HepG2 (cell line): ENCODE measurements at regions not wholly inside any gene's neighbourhood (a gene's known extent, or its start where the extent isn't known, plus 50 kb on each side); places are given as distances from the start of the nearest gene placed in this dataset.
A peak's percentile ranks its signal among the peaks of the same experiment; 100 is the strongest.

Source experiments
- ATAC-seq: fragments of 200-7000 bp; cut with Tn5 transposase; 3 replicates; pipeline ENCODE4 v1.9.1; 2020; ENCODE audit warnings: mild to moderate bottlenecking, moderate library complexity
- BruUV-seq: library from RNA; stranded (reverse); fragments of 400-500 nt; replicated peaks from 2 replicates; lab custom pipeline; 2021; lab: Mats Ljungman, UMichigan
- CTCF ChIA-PET: fragments of 300-600 bp; formaldehyde crosslinking; extraction: SDS; loops from one replicate; lab custom pipeline; 2021; ENCODE audit warnings: low total read pairs, inconsistent platforms, low intra/inter-chr PET ratio; lab: Yijun Ruan, JAX
- POLR2A ChIA-PET: fragments of 350-600 bp; sonication (Branson Sonifier 250); formaldehyde crosslinking; loops from one replicate; lab custom pipeline; 2020; ENCODE audit warnings: antibody characterized with exemption, inconsistent platforms; lab: Yijun Ruan, JAX
- DNase-seq: peaks from one replicate; pipeline ENCODE4 v3.0.0-alpha.2; 2015; ENCODE audit warnings: low spot score
- FAIRE-seq: peaks from 3 replicates; lab custom pipeline; 2011; peaks lifted over from hg19 to GRCh38; lab: Jason Lieb, UNC
- H2AFZ ChIP-seq: one replicate; pipeline ENCODE4 v1.6.1; 2011; ENCODE audit warnings: low read length, inconsistent platforms
- H3K27ac ChIP-seq: fragments of 300-600 bp; 3 replicates; pipeline ENCODE4 v1.8.0; 2011; ENCODE audit warnings: mixed run types, mild to moderate bottlenecking, mixed read lengths, low read length, inconsistent platforms; ENCODE audit not compliant: insufficient read depth; ENCODE audit errors: extremely low read length
- H3K27me3 ChIP-seq, 2 experiments: fragments of 200-600 bp in 1 of 2; 2 replicates in 1 of 2; 3 replicates in 1 of 2; pipeline versions ENCODE4 v1.6.0 to v1.8.0; 2011; ENCODE audit warnings: low read length in 2 of 2, mild to moderate bottlenecking in 2 of 2, moderate library complexity in 2 of 2, inconsistent platforms in 1 of 2; ENCODE audit not compliant: insufficient read depth in 2 of 2, control insufficient read depth in 1 of 2
- H3K36me3 ChIP-seq, 2 experiments: fragments of 200-600 bp in 1 of 2; replicated peaks in 1 of 2; 2 replicates in 1 of 2; 3 replicates in 1 of 2; pipeline versions ENCODE4 v1.5.1 to v1.8.0; 2011; ENCODE audit warnings: low read length in 2 of 2, inconsistent platforms in 1 of 2; ENCODE audit not compliant: insufficient read depth in 2 of 2, control insufficient read depth in 1 of 2
- H3K4me1 ChIP-seq: 2 replicates; pipeline ENCODE4 v1.5.1; 2012; ENCODE audit warnings: low read length, inconsistent platforms; ENCODE audit not compliant: insufficient read depth
- H3K4me2 ChIP-seq: 2 replicates; pipeline ENCODE4 v1.6.0; 2011; ENCODE audit warnings: low read depth, low read length, inconsistent platforms
- H3K4me3 ChIP-seq, 3 experiments: fragments of 200-600 bp in 1 of 3; sonication (generic), shearing (Covaris generic) in 1 of 3; replicated peaks in 1 of 3; 2 replicates each; pipeline ENCODE4 v1.5.1; 2011 to 2016; ENCODE audit warnings: low read length in 3 of 3, inconsistent platforms in 2 of 3, low read depth in 2 of 3, mild to moderate bottlenecking in 2 of 3, control low read depth in 1 of 3, mixed read lengths in 1 of 3; ENCODE audit not compliant: insufficient read depth in 1 of 3
- H3K79me2 ChIP-seq: one replicate; pipeline ENCODE4 v1.6.1; 2011; ENCODE audit warnings: low read length, inconsistent platforms; ENCODE audit not compliant: insufficient read depth
- H3K9ac ChIP-seq: 2 replicates; pipeline ENCODE4 v1.6.0; 2011; ENCODE audit warnings: mild to moderate bottlenecking, low read depth, low read length, inconsistent platforms; ENCODE audit not compliant: insufficient read depth
- H3K9me3 ChIP-seq: 2 replicates; pipeline ENCODE4 v1.5.1; 2012; ENCODE audit warnings: mild to moderate bottlenecking, low read length
- H4K20me1 ChIP-seq: 2 replicates; pipeline ENCODE4 v1.6.0; 2011; ENCODE audit warnings: inconsistent platforms, mild to moderate bottlenecking, low read length, moderate library complexity; ENCODE audit not compliant: insufficient read depth
- ARID3A ChIP-seq: IDR thresholded peaks from 2 replicates; pipeline ENCODE4 v1.6.1; 2012; ENCODE audit warnings: low read depth, low read length, improper control_type of control experiment
- FOXM1 ChIP-seq: sonication (generic); formaldehyde crosslinking; IDR thresholded peaks from 2 replicates; pipeline ENCODE4 v1.5.0; 2020; ENCODE audit warnings: missing genetic modification reagents
- HOXA5 ChIP-seq: sonication (generic); formaldehyde crosslinking; IDR thresholded peaks from 2 replicates; pipeline ENCODE4 v1.4.0; 2020; ENCODE audit warnings: missing genetic modification reagents
- KDM3A ChIP-seq: IDR thresholded peaks from 2 replicates; pipeline ENCODE4 v1.6.1; 2018; ENCODE audit warnings: low read depth, missing compliant biosample characterization
- MAFK ChIP-seq, 2 experiments: IDR thresholded peaks in 1 of 2; conservative IDR thresholded peaks in 1 of 2; 2 replicates each; pipeline ENCODE4 v1.6.1; 2011; ENCODE audit warnings: improper control_type of control experiment in 2 of 2, low read length in 2 of 2
- PLRG1 ChIP-seq: fragments of 450-650 bp; conservative IDR thresholded peaks from 2 replicates; pipeline ENCODE4 v1.6.1; 2016
- SNAPC4 ChIP-seq: sonication (generic); formaldehyde crosslinking; IDR thresholded peaks from 2 replicates; pipeline ENCODE4 v1.4.0; 2020; ENCODE audit warnings: mild to moderate bottlenecking, missing genetic modification reagents
- TRIM22 ChIP-seq: fragments of 450-650 bp; IDR thresholded peaks from 2 replicates; pipeline ENCODE4 v1.6.1; 2017
- YY1 ChIP-seq: IDR thresholded peaks from 2 replicates; pipeline ENCODE4 v1.6.1; 2011; ENCODE audit warnings: low read length, low read depth, moderate library complexity, mild to moderate bottlenecking; ENCODE audit not compliant: insufficient read depth, insufficient replicate concordance
- ZFP62 ChIP-seq: sonication (generic); formaldehyde crosslinking; IDR thresholded peaks from 2 replicates; pipeline ENCODE4 v1.4.0; 2020; ENCODE audit warnings: missing genetic modification reagents
- ZFP90 ChIP-seq: sonication (generic); formaldehyde crosslinking; IDR thresholded peaks from 2 replicates; pipeline ENCODE4 v1.8.0; 2022; ENCODE audit warnings: missing genetic modification reagents, mild to moderate bottlenecking, inconsistent platforms, borderline replicate concordance
- ZNF232 ChIP-seq: sonication (generic); formaldehyde crosslinking; IDR thresholded peaks from 2 replicates; pipeline ENCODE4 v1.4.0; 2020; ENCODE audit warnings: missing genetic modification reagents, borderline replicate concordance
- ZNF326 ChIP-seq: sonication (generic); formaldehyde crosslinking; IDR thresholded peaks from 2 replicates; pipeline ENCODE4 v1.4.0; 2020; ENCODE audit warnings: missing genetic modification reagents, borderline replicate concordance
- ZNF580 ChIP-seq: IDR thresholded peaks from 2 replicates; pipeline ENCODE4 v1.6.1; 2016; ENCODE audit warnings: low read depth, borderline replicate concordance
- ZNF709 ChIP-seq: sonication (generic); formaldehyde crosslinking; IDR thresholded peaks from 2 replicates; pipeline ENCODE4 v1.5.0; 2020; ENCODE audit warnings: mild to moderate bottlenecking, missing genetic modification reagents
- ZSCAN9 ChIP-seq: IDR thresholded peaks from 2 replicates; pipeline ENCODE4 v1.6.1; 2016; ENCODE audit warnings: borderline replicate concordance
- WGBS: methylation state at CpG from one replicate; pipeline ENCODE4 v1.1.6; 2017; ENCODE audit warnings: low lambda C conversion rate; 5-methylcytosine and 5-hydroxymethylcytosine counted together
- in situ Hi-C: cut with HindIII; loops from 2 replicates; pipeline ENCODE4 v1.10.0; 2017; ENCODE audit warnings: low pct_unique_long_range_greater_than_20kb; ENCODE audit not compliant: extremely low pct_ligation_motif_present
- intact Hi-C: fragments of 100-400 bp; cut with micrococcal nuclease; formaldehyde crosslinking; loops from one replicate; pipeline ENCODE4 v1.10.0; 2022; ENCODE audit not compliant: unreplicated experiment

- WGBS, result 12% methylated on average over 4 of the region's 4 CpGs
- no peak for TF ChIP-seq FOXM1 (CRISPR knock-in tag)
- TF ChIP-seq KDM3A (CRISPR knock-in tag), result no peak
- TF ChIP-seq ARID3A, result no peak
- no peak for TF ChIP-seq PLRG1
- no peak for TF ChIP-seq ZNF709
- TF ChIP-seq HOXA5 (CRISPR knock-in tag), result no peak
- TF ChIP-seq ZNF326 (CRISPR knock-in tag), result no peak
- TF ChIP-seq ZNF232, result no peak
- no peak for TF ChIP-seq ZNF580 (CRISPR knock-in tag)
- no peak for TF ChIP-seq YY1
- TF ChIP-seq ZSCAN9 (CRISPR knock-in tag), result no peak
- no peak for TF ChIP-seq SNAPC4 (CRISPR knock-in tag)
- TF ChIP-seq MAFK (conservative IDR thresholded peaks at IDR 0.05 in 1 of 2, IDR thresholded peaks at IDR 0.05 in 1 of 2; ENCODE audit: low read length in 2 of 2), result no peak
- TF ChIP-seq ZFP90 (CRISPR knock-in tag), result no peak
- TF ChIP-seq ZFP62 (CRISPR knock-in tag), result no peak
- TF ChIP-seq TRIM22, result no peak
- Histone ChIP-seq H3K36me3 (no peaks in the 10 kb centered on the region), H3K4me3 (no peak overlapping the region), H2AFZ (no peak overlapping the region), H3K4me1 (no peaks in the 10 kb centered on the region), H3K9me3 (no peaks in the 10 kb centered on the region), H3K4me2 (no peak overlapping the region), H4K20me1 (no peaks in the 10 kb centered on the region), H3K27ac (no peak overlapping the region), H3K9ac (no peak overlapping the region), H3K27me3 (no peaks in the 10 kb centered on the region), H3K79me2 (no peaks in the 10 kb centered on the region)
- peak; percentile 15 for FAIRE-seq
- CTCF ChIA-PET, result no interaction called here
- in situ Hi-C loops (no loop called here), intact Hi-C loops (no loop called here)
- ATAC-seq, result no peak
- no peak for DNase-seq
- no TSS peak for BruUV-seq
- POLR2A ChIA-PET, result no interaction called here
Measured at GRCh38 chr2:158905784-158906183, 62.7 kb upstream of the TANC1 start.
